Spleen (tissue), 7 donors: ENCODE measurements at regions not wholly inside any gene's neighbourhood (a gene's known extent, or its start where the extent isn't known, plus 50 kb on each side); places are given as distances from the start of the nearest gene placed in this dataset.

Source experiments
- POLR2A ChIP-seq, 3 donors: fragments of 450-650 bp; IDR thresholded peaks; one replicate each; pipeline ENCODE4 v1.5.1; 2017; ENCODE audit warnings: antibody characterized with exemption in 3 of 3, mild to moderate bottlenecking in 1 of 3
- POLR2AphosphoS5 ChIP-seq, 3 donors: sonication (generic); formaldehyde crosslinking; IDR thresholded peaks; one replicate each; pipeline ENCODE4 v1.5.1; 2017; ENCODE audit warnings: antibody characterized with exemption in 3 of 3
- TF ChIP-seq, protein P1 (sequence below), 11 experiments: fragments of 200-600 bp in 7 of 11; fragments of 450-650 bp in 4 of 11; sonication (generic) in 4 of 11; IDR thresholded peaks in 8 of 11; conservative IDR thresholded peaks in 3 of 11; 1 replicate in 7 of 11; 2 replicates in 4 of 11; pipeline versions ENCODE4 v1.4.0 to v1.8.0; 2016 to 2021; ENCODE audit warnings: antibody characterized with exemption in 11 of 11, inconsistent platforms in 4 of 11, mild to moderate bottlenecking in 1 of 11
- donor health status: DM: no; HTN: no; CAD: no; lungs with moderate emphysema.
- donor health status: DM: no; HTN: no; CAD: no.
- donor health status: DM: no; HTN: no; CAD: no.

DNA sequence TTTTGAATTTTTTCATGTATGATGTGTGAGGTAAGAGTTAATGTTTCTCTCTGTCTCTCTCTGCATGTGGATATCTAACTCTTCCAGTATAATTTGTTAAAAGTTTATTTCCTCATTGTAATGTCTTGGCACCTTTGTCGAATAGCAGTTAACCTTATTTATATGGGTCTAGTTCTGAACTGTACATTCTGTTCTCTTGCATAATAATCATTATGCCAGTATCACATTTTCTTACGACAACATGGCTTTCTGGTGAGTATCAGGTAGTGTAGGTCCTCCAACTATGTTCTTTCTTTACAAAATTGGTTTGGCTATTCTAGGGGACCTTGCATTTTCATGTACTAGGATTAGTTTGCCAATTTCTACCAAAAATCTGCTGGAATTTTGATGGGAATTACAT, 337.0 kb upstream of the FZD8 start:
- TF ChIP-seq, protein P1, sequence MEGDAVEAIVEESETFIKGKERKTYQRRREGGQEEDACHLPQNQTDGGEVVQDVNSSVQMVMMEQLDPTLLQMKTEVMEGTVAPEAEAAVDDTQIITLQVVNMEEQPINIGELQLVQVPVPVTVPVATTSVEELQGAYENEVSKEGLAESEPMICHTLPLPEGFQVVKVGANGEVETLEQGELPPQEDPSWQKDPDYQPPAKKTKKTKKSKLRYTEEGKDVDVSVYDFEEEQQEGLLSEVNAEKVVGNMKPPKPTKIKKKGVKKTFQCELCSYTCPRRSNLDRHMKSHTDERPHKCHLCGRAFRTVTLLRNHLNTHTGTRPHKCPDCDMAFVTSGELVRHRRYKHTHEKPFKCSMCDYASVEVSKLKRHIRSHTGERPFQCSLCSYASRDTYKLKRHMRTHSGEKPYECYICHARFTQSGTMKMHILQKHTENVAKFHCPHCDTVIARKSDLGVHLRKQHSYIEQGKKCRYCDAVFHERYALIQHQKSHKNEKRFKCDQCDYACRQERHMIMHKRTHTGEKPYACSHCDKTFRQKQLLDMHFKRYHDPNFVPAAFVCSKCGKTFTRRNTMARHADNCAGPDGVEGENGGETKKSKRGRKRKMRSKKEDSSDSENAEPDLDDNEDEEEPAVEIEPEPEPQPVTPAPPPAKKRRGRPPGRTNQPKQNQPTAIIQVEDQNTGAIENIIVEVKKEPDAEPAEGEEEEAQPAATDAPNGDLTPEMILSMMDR (IDR thresholded peaks at IDR 0.05 in 8 of 11, conservative IDR thresholded peaks at IDR 0.05 in 3 of 11), result no peak
- no peak for TF ChIP-seq POLR2AphosphoS5 (IDR thresholded peaks at IDR 0.05)
- TF ChIP-seq POLR2A (IDR thresholded peaks at IDR 0.05), result no peak
